ENCODE measurements at regions not wholly inside any gene's neighbourhood (a gene's known extent, or its start where the extent isn't known, plus 50 kb on each side); places are given as distances from the start of the nearest gene placed in this dataset.

GRCh38 chr16:73846007-73846330 is 450.6 kb upstream of the PSMD7 start:
- Histone ChIP-seq H3K27me3 (ENCODE audit: control insufficient read depth, insufficient read depth, low read length) (no peaks in the 10 kb centered on the region), H3K36me3 (ENCODE audit: control insufficient read depth, low read depth, low read length) (no peaks in the 10 kb centered on the region), H3K9me3 (ENCODE audit: control insufficient read depth, low read depth, low read length) (no peaks in the 10 kb centered on the region), H3K9ac (ENCODE audit: low read length) (no peak overlapping the region), H3K4me1 (ENCODE audit: control insufficient read depth, low read depth, low read length) (no peaks in the 10 kb centered on the region), H3K4me3 (ENCODE audit: low read length) (no peak overlapping the region), H3K27ac (ENCODE audit: low read length) (no peak overlapping the region)

DNA sequence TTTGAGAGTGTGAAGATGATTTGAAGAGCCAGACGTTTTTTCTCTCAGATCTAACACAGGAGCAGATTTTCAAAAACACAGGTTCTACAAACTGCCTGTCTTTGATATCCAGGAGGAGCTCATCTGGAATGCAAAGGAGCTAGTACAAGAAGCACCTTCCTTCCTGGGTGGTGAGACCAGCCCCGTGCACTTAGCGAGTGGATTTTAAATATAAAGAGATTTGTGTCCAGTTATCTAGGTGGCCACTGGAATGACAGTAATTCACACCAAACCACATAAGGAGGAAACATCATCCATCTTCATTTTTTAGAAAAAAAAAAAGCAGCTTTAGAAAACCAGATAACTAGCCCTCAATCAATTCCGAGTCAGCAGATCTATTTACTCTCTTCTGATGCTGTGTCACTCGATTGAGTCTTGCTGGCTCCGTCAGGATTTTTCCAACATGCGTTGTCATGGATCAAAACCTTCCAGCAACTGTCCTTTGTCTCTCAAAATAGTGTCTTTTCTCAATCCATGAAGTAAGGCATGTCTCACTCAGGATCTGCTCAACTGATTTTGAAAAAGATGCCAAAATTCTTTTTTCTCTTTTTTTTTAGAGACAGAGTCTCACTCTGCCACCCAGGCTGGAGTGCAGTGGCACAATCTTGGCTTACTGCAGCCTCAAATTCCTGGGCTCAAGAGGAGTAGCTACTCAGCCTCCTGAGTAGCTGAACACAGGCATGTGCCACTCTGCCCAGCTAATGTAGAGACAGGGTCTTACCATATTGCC is 451.2 kb upstream of the PSMD7 start:
- no peak overlapping the region for H3K27ac ChIP-seq (ENCODE audit: low read length)
- H3K9ac ChIP-seq (ENCODE audit: low read length), result no peak overlapping the region
- H3K4me3 ChIP-seq (ENCODE audit: low read length), result no peak overlapping the region
- no peaks in the 10 kb centered on the region for H3K4me1 ChIP-seq (ENCODE audit: control insufficient read depth, low read depth, low read length)
- H3K9me3 ChIP-seq (ENCODE audit: control insufficient read depth, low read depth, low read length), result no peaks in the 10 kb centered on the region
- no peaks in the 10 kb centered on the region for H3K27me3 ChIP-seq (ENCODE audit: control insufficient read depth, insufficient read depth, low read length)
- no peaks in the 10 kb centered on the region for H3K36me3 ChIP-seq (ENCODE audit: control insufficient read depth, low read depth, low read length)

DNA sequence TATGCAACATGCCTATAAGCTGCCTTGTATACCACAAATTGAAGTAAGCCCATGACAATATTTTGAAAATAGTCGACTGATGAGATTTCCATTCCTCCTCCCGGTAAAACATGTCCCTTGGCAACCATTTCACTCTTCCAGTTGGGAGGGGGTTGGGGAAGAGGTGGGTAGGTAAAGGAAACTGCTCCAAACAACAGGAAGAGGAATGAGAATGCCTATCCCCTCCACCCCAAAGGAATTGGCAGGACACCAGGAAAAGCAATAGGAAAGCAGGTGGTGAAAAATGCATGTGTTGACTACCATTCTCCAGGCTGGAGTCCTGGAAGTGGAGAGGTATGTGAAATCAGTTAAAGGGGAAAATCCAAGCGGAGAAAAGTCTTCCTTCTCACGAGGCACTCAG is 455.9 kb upstream of the PSMD7 start:
- no peaks in the 10 kb centered on the region for H3K4me1 ChIP-seq (ENCODE audit: control insufficient read depth, low read depth, low read length)
- no peaks in the 10 kb centered on the region for H3K27me3 ChIP-seq (ENCODE audit: control insufficient read depth, insufficient read depth, low read length)
- no peak overlapping the region for H3K4me3 ChIP-seq (ENCODE audit: low read length)
- no peak overlapping the region for H3K9ac ChIP-seq (ENCODE audit: low read length)
- H3K36me3 ChIP-seq (ENCODE audit: control insufficient read depth, low read depth, low read length), result no peaks in the 10 kb centered on the region
- H3K9me3 ChIP-seq (ENCODE audit: control insufficient read depth, low read depth, low read length), result no peaks in the 10 kb centered on the region
- H3K27ac ChIP-seq (ENCODE audit: low read length), result no peak overlapping the region

- Histone ChIP-seq H3K9ac (ENCODE audit: low read length) (no peak overlapping the region), H3K27me3 (ENCODE audit: control insufficient read depth, insufficient read depth, low read length) (no peaks in the 10 kb centered on the region), H3K9me3 (ENCODE audit: control insufficient read depth, low read depth, low read length) (no peaks in the 10 kb centered on the region), H3K4me1 (ENCODE audit: control insufficient read depth, low read depth, low read length) (no peaks in the 10 kb centered on the region), H3K4me3 (ENCODE audit: low read length) (no peak overlapping the region), H3K36me3 (ENCODE audit: control insufficient read depth, low read depth, low read length) (no peaks in the 10 kb centered on the region), H3K27ac (ENCODE audit: low read length) (no peak overlapping the region)
Measured at GRCh38 chr16:73831220-73831619, 465.4 kb upstream of the PSMD7 start.

GRCh38 chr16:73823205-73823849 is 473.3 kb upstream of the PSMD7 start:
- Histone ChIP-seq H3K4me1 (ENCODE audit: control insufficient read depth, low read depth, low read length) (no peaks in the 10 kb centered on the region), H3K9me3 (ENCODE audit: control insufficient read depth, low read depth, low read length) (no peaks in the 10 kb centered on the region), H3K9ac (ENCODE audit: low read length) (no peak overlapping the region), H3K4me3 (ENCODE audit: low read length) (no peak overlapping the region), H3K27me3 (ENCODE audit: control insufficient read depth, insufficient read depth, low read length) (no peaks in the 10 kb centered on the region), H3K27ac (ENCODE audit: low read length) (no peak overlapping the region), H3K36me3 (ENCODE audit: control insufficient read depth, low read depth, low read length) (no peaks in the 10 kb centered on the region)

DNA sequence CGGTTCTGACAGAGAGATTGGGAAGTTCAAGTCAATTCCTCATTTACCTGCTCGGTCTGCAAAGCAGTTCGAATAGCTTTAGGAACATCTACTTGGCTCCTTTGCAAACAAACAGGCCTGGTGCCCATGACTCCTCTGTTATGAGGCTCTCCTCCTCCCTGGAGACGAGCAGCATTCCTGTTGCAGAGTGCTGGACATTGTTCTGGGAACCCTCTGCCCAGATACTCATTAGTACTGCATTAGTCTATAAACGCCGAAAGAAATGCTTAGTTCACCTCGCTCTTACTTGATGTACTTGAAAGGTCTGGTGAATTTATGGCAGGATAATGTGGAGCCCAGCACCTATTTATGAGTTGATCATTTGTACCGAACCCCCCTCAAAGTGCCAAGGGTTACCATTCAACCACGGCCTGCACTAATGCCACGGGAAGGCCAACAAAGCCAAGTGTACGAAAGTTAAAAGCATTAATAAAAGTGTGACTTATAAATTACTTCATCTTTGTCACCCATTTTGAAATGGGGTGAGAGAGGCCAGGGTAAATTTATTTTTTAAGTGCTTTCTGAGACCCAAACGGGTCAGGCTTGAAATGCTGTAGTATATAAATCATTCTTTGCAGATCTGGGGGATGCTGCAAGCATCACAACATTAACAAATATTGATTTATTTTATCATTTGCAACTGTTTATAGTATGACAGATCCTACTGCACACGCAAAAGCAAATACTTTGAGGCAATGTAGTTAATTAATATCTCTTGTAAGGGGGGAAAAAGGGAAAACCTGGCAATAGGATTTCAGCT is 478.9 kb upstream of the PSMD7 start:
- Histone ChIP-seq H3K27me3 (ENCODE audit: control insufficient read depth, insufficient read depth, low read length) (no peaks in the 10 kb centered on the region), H3K9me3 (ENCODE audit: control insufficient read depth, low read depth, low read length) (no peaks in the 10 kb centered on the region), H3K36me3 (ENCODE audit: control insufficient read depth, low read depth, low read length) (no peaks in the 10 kb centered on the region), H3K27ac (ENCODE audit: low read length) (no peak overlapping the region), H3K9ac (ENCODE audit: low read length) (no peak overlapping the region), H3K4me1 (ENCODE audit: control insufficient read depth, low read depth, low read length) (no peaks in the 10 kb centered on the region), H3K4me3 (ENCODE audit: low read length) (no peak overlapping the region)

DNA sequence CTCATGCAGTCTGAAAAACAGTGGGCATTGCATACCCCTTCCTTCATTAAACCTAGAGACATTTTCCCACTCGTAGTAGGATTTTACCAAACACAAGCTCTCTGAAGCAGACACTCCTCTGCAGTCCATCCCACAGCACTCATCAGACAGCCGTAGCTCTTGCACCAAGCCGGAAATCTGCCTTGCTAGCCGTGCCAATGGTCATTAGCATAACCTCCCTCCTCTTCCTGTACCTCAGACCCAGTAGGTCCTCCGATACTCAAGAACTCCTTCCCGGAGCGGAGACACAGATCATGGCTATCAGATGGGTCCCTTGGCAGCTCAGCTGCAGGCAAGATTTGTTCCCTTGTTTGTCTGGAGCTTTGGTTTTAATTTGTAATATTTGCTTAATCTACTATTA is 483.1 kb upstream of the PSMD7 start:
- H3K9ac ChIP-seq (ENCODE audit: low read length), result no peak overlapping the region
- H3K27ac ChIP-seq (ENCODE audit: low read length), result no peak overlapping the region
- H3K9me3 ChIP-seq (ENCODE audit: control insufficient read depth, low read depth, low read length), result no peaks in the 10 kb centered on the region
- no peak overlapping the region for H3K4me3 ChIP-seq (ENCODE audit: low read length)
- H3K36me3 ChIP-seq (ENCODE audit: control insufficient read depth, low read depth, low read length), result no peaks in the 10 kb centered on the region
- H3K27me3 ChIP-seq (ENCODE audit: control insufficient read depth, insufficient read depth, low read length), result no peaks in the 10 kb centered on the region
- H3K4me1 ChIP-seq (ENCODE audit: control insufficient read depth, low read depth, low read length), result no peaks in the 10 kb centered on the region

- Histone ChIP-seq H3K27ac (ENCODE audit: low read length) (no peak overlapping the region), H3K27me3 (ENCODE audit: control insufficient read depth, insufficient read depth, low read length) (no peaks in the 10 kb centered on the region), H3K9ac (ENCODE audit: low read length) (no peak overlapping the region), H3K36me3 (ENCODE audit: control insufficient read depth, low read depth, low read length) (no peaks in the 10 kb centered on the region), H3K9me3 (ENCODE audit: control insufficient read depth, low read depth, low read length) (no peaks in the 10 kb centered on the region), H3K4me3 (ENCODE audit: low read length) (no peak overlapping the region), H3K4me1 (ENCODE audit: control insufficient read depth, low read depth, low read length) (no peaks in the 10 kb centered on the region)
Measured at GRCh38 chr16:73804456-73804855, 492.2 kb upstream of the PSMD7 start.

DNA sequence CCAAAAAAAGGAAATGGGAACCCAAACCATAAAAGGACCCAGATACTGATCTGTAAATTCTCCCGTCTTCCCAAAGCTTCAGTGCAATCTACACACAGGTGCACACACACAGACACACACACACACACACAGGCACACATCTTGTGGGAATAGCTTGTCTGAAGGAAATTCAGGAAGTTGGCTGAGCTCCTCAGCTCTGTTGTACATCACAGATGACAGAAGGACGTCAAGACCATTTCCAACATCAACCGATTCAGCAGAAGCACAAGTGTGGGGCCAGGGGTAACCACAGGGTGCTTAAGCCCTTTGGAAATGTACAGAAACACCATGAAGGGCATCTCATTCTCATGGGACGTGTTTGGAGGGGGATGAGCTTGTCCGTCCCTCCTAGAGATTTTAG is 498.1 kb upstream of the PSMD7 start:
- H3K9ac ChIP-seq (ENCODE audit: low read length), result no peak overlapping the region
- H3K27me3 ChIP-seq (ENCODE audit: control insufficient read depth, insufficient read depth, low read length), result no peaks in the 10 kb centered on the region
- no peaks in the 10 kb centered on the region for H3K9me3 ChIP-seq (ENCODE audit: control insufficient read depth, low read depth, low read length)
- H3K27ac ChIP-seq (ENCODE audit: low read length), result no peak overlapping the region
- no peaks in the 10 kb centered on the region for H3K4me1 ChIP-seq (ENCODE audit: control insufficient read depth, low read depth, low read length)
- no peak overlapping the region for H3K4me3 ChIP-seq (ENCODE audit: low read length)
- H3K36me3 ChIP-seq (ENCODE audit: control insufficient read depth, low read depth, low read length), result no peaks in the 10 kb centered on the region

DNA sequence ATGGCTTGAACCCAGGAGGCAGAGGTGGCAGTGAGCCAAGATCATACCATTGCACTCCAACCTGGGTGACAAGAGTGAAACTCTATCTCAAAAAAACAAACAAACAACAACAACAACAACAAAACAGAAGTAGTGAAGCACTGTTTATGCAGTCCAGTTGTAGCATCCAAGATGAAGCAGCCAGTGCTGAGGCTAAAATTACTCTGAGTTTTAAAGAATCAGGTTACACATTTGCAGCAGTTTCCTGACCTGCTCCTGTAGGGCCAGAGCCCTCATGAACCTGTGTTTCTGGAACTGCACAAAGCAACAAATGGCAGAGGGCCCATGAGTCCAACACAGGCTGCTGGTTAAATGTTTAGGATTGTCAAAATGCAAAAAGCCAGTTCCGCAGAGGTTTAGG is 499.5 kb upstream of the PSMD7 start:
- Histone ChIP-seq H3K9me3 (ENCODE audit: control insufficient read depth, low read depth, low read length) (no peaks in the 10 kb centered on the region), H3K9ac (ENCODE audit: low read length) (no peak overlapping the region)

GRCh38 chr16:73796241-73796640 is 500.4 kb upstream of the PSMD7 start:
- H3K4me1 ChIP-seq (ENCODE audit: control insufficient read depth, low read depth, low read length), result no peaks in the 10 kb centered on the region
- no peak overlapping the region for H3K4me3 ChIP-seq (ENCODE audit: low read length)
- H3K27me3 ChIP-seq (ENCODE audit: control insufficient read depth, insufficient read depth, low read length), result no peaks in the 10 kb centered on the region
- H3K9ac ChIP-seq (ENCODE audit: low read length), result no peak overlapping the region
- no peaks in the 10 kb centered on the region for H3K36me3 ChIP-seq (ENCODE audit: control insufficient read depth, low read depth, low read length)
- H3K27ac ChIP-seq (ENCODE audit: low read length), result no peak overlapping the region
- no peaks in the 10 kb centered on the region for H3K9me3 ChIP-seq (ENCODE audit: control insufficient read depth, low read depth, low read length)

More for the DNA sequence above, 499.5 kb upstream of the PSMD7 start:
- H3K36me3 ChIP-seq (ENCODE audit: control insufficient read depth, low read depth, low read length), result no peaks in the 10 kb centered on the region
- H3K4me1 ChIP-seq (ENCODE audit: control insufficient read depth, low read depth, low read length), result no peaks in the 10 kb centered on the region
- H3K27ac ChIP-seq (ENCODE audit: low read length), result no peak overlapping the region
- no peaks in the 10 kb centered on the region for H3K27me3 ChIP-seq (ENCODE audit: control insufficient read depth, insufficient read depth, low read length)
- no peak overlapping the region for H3K4me3 ChIP-seq (ENCODE audit: low read length)

Measured in iPS-18a (cell line).